ENCODE measurements at regions not wholly inside any gene's neighbourhood (a gene's known extent, or its start where the extent isn't known, plus 50 kb on each side); places are given as distances from the start of the nearest gene placed in this dataset.

GRCh38 chr6:27812805-27813492 lies 99.2 kb downstream of the OR2B2 start:
- Mint-ChIP-seq H3K4me3 (peak overlapping the region; percentile 88), H3K4me1 (peaks cover 74% of the 10 kb centered on the region), H3K27me3 (ENCODE audit: low read depth) (peaks cover 12% of the 10 kb centered on the region), H3K36me3 (ENCODE audit: low read depth) (peaks cover 5% of the 10 kb centered on the region), H3K9me3 (peaks cover 7% of the 10 kb centered on the region), H3K27ac (ENCODE audit: unreplicated experiment) (peak overlapping the region; percentile 10)
- no peak for TF ChIP-seq CTCF (conservative IDR thresholded peaks at IDR 0.05)
- no peak for DNase-seq (ENCODE audit: low read depth, low spot score)

GRCh38 chr6:27812078-27812804 lies 100.0 kb downstream of the OR2B2 start:
- Mint-ChIP-seq H3K4me1 (peaks cover 82% of the 10 kb centered on the region), H3K27me3 (ENCODE audit: low read depth) (peaks cover 13% of the 10 kb centered on the region), H3K4me3 (peak overlapping the region; percentile 88), H3K27ac (ENCODE audit: unreplicated experiment) (peak overlapping the region; percentile 78), H3K9me3 (peaks cover 7% of the 10 kb centered on the region), H3K36me3 (ENCODE audit: low read depth) (peaks cover 5% of the 10 kb centered on the region)
- TF ChIP-seq CTCF (conservative IDR thresholded peaks at IDR 0.05) = no peak
- no peak for DNase-seq (ENCODE audit: low read depth, low spot score)

GRCh38 chr6:27811451-27811772 lies 100.8 kb downstream of the OR2B2 start:
- Mint-ChIP-seq H3K27me3 (ENCODE audit: low read depth) (peaks cover 13% of the 10 kb centered on the region), H3K9me3 (peaks cover 7% of the 10 kb centered on the region), H3K4me1 (peaks cover 86% of the 10 kb centered on the region), H3K36me3 (ENCODE audit: low read depth) (peaks cover 5% of the 10 kb centered on the region), H3K4me3 (peak overlapping the region; percentile 97), H3K27ac (ENCODE audit: unreplicated experiment) (peak overlapping the region; percentile 9)
- TF ChIP-seq CTCF (conservative IDR thresholded peaks at IDR 0.05) = no peak
- DNase-seq (ENCODE audit: low read depth, low spot score) = no peak

GRCh38 chr6:27810768-27811450 lies 101.3 kb downstream of the OR2B2 start:
- Mint-ChIP-seq H3K4me3 (peak overlapping the region; percentile 97), H3K36me3 (ENCODE audit: low read depth) (peaks cover 5% of the 10 kb centered on the region), H3K27ac (ENCODE audit: unreplicated experiment) (peak overlapping the region; percentile 99), H3K4me1 (peaks cover 87% of the 10 kb centered on the region), H3K9me3 (peaks cover 7% of the 10 kb centered on the region), H3K27me3 (ENCODE audit: low read depth) (peaks cover 13% of the 10 kb centered on the region)
- no peak for TF ChIP-seq CTCF (conservative IDR thresholded peaks at IDR 0.05)
- DNase-seq (ENCODE audit: low read depth, low spot score) = no peak

GRCh38 chr6:27809939-27810767 lies 102.0 kb downstream of the OR2B2 start:
- H3K27ac Mint-ChIP-seq (ENCODE audit: unreplicated experiment) = peak overlapping the region; percentile 99
- peaks cover 88% of the 10 kb centered on the region for H3K4me1 Mint-ChIP-seq
- no peak for TF ChIP-seq CTCF (conservative IDR thresholded peaks at IDR 0.05)
- peaks cover 4% of the 10 kb centered on the region for H3K9me3 Mint-ChIP-seq
- DNase-seq (ENCODE audit: low read depth, low spot score) = peak; percentile 67
- peak overlapping the region; percentile 97 for H3K4me3 Mint-ChIP-seq
- peaks cover 5% of the 10 kb centered on the region for H3K36me3 Mint-ChIP-seq (ENCODE audit: low read depth)
- peaks cover 13% of the 10 kb centered on the region for H3K27me3 Mint-ChIP-seq (ENCODE audit: low read depth)
